GM18868 (cell line): ENCODE measurements at regions not wholly inside any gene's neighbourhood (a gene's known extent, or its start where the extent isn't known, plus 50 kb on each side); places are given as distances from the start of the nearest gene placed in this dataset.

Experiments
- ATAC-seq: cut with Tn5 transposase; IDR thresholded peaks from one replicate; pipeline ENCODE4 v1.9.1; 2021; ENCODE audit warnings: mild to moderate bottlenecking, moderate library complexity; ENCODE audit not compliant: unreplicated experiment

DNA sequence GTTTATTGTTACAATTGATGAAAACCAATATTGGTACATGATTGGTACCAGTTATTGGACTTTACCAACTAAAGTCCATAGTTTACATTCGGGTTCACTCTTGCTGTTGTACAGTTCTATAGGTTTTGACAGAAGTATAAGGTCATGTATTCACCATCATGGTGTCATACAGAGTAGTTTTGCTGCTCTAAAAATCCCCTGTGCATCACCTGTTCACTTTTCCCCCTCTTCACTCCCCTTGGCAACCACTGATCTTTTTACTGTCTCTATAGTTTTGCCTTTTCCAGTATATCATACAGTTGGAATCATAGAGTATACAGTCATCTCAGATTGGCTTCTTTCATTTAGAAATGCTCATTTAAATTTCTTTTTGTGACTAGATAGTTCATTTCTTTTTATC, 51.2 kb upstream of the MED4 start:
- no peak for ATAC-seq
